Tibial nerve (tissue), 4 donors: ENCODE measurements at regions not wholly inside any gene's neighbourhood (a gene's known extent, or its start where the extent isn't known, plus 50 kb on each side); places are given as distances from the start of the nearest gene placed in this dataset.
A peak's percentile ranks its signal among the peaks of the same experiment; 100 is the strongest.

Experiments used
- DNase-seq, 2 donors: peaks; one replicate each; pipeline ENCODE4 v3.0.0-alpha.2; 2019; ENCODE audit warnings: low spot score in 2 of 2
- H3K27ac ChIP-seq, 4 donors: fragments of 200-600 bp; sonication (generic) in 3 of 4; one replicate each; pipeline ENCODE4 v1.5.1; 2017 to 2019; ENCODE audit warnings: mild to moderate bottlenecking in 1 of 4
- H3K27me3 ChIP-seq, 2 donors: fragments of 200-600 bp; sonication (generic) in 1 of 2; one replicate each; pipeline versions ENCODE4 v1.5.1 to v1.6.0; 2017 to 2019
- H3K36me3 ChIP-seq, 3 donors: fragments of 200-600 bp; sonication (generic); one replicate each; pipeline ENCODE4 v1.5.1; 2018 to 2019
- H3K4me1 ChIP-seq, 4 donors: fragments of 200-600 bp; sonication (generic) in 3 of 4; one replicate each; pipeline ENCODE4 v1.5.1; 2017 to 2019
- H3K4me3 ChIP-seq, 4 donors: fragments of 200-600 bp; sonication (generic) in 3 of 4; one replicate each; pipeline ENCODE4 v1.5.1; 2017 to 2019; ENCODE audit warnings: mild to moderate bottlenecking in 1 of 4, moderate library complexity in 1 of 4
- H3K9me3 ChIP-seq, 4 donors: fragments of 200-600 bp; sonication (generic) in 3 of 4; one replicate each; pipeline ENCODE4 v1.5.1; 2017 to 2019
- EP300 ChIP-seq, 2 donors: sonication (generic); formaldehyde crosslinking; IDR thresholded peaks; one replicate each; pipeline ENCODE4 v1.6.1; 2017; ENCODE audit warnings: antibody characterized with exemption in 2 of 2, mild to moderate bottlenecking in 1 of 2
- POLR2A ChIP-seq, 2 donors: fragments of 450-650 bp; IDR thresholded peaks; one replicate each; pipeline ENCODE4 v1.6.1; 2017; ENCODE audit warnings: antibody characterized with exemption in 2 of 2, mild to moderate bottlenecking in 2 of 2, moderate library complexity in 2 of 2
- WGBS, 2 donors: methylation state at CpG; one replicate each; pipeline ENCODE4 v1.1.5; 2018; 5-methylcytosine and 5-hydroxymethylcytosine counted together
- TF ChIP-seq, protein P1 (sequence below), 5 experiments: fragments of 200-600 bp in 3 of 5; fragments of 450-650 bp in 2 of 5; sonication (generic) in 3 of 5; IDR thresholded peaks; one replicate each; pipeline ENCODE4 v1.5.1; 2016 to 2019; ENCODE audit warnings: antibody characterized with exemption in 5 of 5, mild to moderate bottlenecking in 3 of 5, moderate library complexity in 2 of 5

- Histone ChIP-seq H3K4me3 (no peak overlapping the region), H3K36me3 (no peaks in the 10 kb centered on the region), H3K27me3 (no peaks in the 10 kb centered on the region), H3K9me3 (no peaks in the 10 kb centered on the region), H3K4me1 (peaks cover 0 to 26% (median 7%) of the 10 kb centered on the region in 4 donors), H3K27ac (no peak overlapping the region)
- no peak for TF ChIP-seq EP300 (IDR thresholded peaks at IDR 0.05)
- no peak for TF ChIP-seq POLR2A (IDR thresholded peaks at IDR 0.05)
- TF ChIP-seq, protein P1, sequence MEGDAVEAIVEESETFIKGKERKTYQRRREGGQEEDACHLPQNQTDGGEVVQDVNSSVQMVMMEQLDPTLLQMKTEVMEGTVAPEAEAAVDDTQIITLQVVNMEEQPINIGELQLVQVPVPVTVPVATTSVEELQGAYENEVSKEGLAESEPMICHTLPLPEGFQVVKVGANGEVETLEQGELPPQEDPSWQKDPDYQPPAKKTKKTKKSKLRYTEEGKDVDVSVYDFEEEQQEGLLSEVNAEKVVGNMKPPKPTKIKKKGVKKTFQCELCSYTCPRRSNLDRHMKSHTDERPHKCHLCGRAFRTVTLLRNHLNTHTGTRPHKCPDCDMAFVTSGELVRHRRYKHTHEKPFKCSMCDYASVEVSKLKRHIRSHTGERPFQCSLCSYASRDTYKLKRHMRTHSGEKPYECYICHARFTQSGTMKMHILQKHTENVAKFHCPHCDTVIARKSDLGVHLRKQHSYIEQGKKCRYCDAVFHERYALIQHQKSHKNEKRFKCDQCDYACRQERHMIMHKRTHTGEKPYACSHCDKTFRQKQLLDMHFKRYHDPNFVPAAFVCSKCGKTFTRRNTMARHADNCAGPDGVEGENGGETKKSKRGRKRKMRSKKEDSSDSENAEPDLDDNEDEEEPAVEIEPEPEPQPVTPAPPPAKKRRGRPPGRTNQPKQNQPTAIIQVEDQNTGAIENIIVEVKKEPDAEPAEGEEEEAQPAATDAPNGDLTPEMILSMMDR (IDR thresholded peaks at IDR 0.05): no peak
- 87 to 94% methylated on average over 7 of the region's 7 CpGs for WGBS, 2 donors
- DNase-seq: no peak
These were observed 79.8 kb upstream of the CD93 start for GRCh38 chr20:23165964-23166363.

DNA sequence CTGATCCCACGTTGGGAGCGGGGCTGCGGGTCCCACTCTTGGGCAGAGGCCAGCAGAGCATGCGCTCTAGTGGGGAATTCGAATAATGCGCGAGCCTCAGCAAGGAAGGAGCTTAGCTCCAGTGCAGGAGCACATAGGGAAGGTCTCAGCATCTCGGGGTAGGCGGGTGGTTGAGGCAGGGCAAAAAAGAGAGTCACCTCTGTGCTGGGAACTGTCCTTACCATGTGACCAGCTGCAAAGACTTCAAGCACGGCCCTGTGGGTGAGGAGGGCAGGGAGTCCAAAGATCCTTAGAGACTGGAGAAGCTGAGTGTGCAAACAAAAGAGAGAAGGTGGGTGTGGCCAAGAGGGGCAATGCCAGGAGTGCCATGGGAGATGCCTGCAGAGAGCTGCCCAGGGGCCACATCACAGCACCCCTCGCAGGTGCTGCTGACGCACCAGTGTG lies 79.2 kb upstream of the CD93 start:
- Histone ChIP-seq H3K27me3 (no peaks in the 10 kb centered on the region), H3K4me3 (no peak overlapping the region), H3K9me3 (no peaks in the 10 kb centered on the region), H3K36me3 (no peaks in the 10 kb centered on the region), H3K27ac (no peak overlapping the region), H3K4me1 (peaks cover 0 to 33% (median 7%) of the 10 kb centered on the region in 4 donors)
- 62 to 66% methylated on average over 12 of the region's 12 CpGs for WGBS, 2 donors
- TF ChIP-seq EP300 (IDR thresholded peaks at IDR 0.05) (no peak), POLR2A (IDR thresholded peaks at IDR 0.05) (no peak)
- TF ChIP-seq, protein P1 (IDR thresholded peaks at IDR 0.05): no peak
- DNase-seq: no peak

DNA sequence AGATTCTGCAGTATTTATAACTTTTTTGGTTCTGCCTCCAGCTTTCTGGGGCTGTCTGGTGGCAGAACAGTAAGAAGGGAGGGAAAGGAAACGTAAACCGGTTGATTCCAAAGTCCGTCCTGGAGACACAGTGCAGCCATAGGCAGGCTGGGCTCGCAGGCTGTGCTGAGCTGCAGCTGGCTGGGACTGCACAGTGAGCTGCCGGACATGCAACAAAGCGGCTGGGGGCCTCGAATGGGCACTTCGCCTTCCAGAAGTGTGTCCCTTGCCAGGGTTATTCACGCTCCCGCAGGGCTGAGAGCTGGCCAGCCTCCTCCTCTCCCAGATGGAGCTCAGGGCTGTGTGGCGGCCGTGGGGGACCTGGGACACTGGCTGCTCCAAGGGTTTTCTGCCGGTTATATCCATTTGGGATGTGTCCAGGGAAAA lies 78.1 kb upstream of the CD93 start:
- no peak for TF ChIP-seq POLR2A (IDR thresholded peaks at IDR 0.05)
- TF ChIP-seq, protein P1 (IDR thresholded peaks at IDR 0.05): no peak
- TF ChIP-seq EP300 (IDR thresholded peaks at IDR 0.05): no peak
- Histone ChIP-seq H3K4me3 (no peak overlapping the region), H3K36me3 (no peaks in the 10 kb centered on the region), H3K27me3 (no peaks in the 10 kb centered on the region), H3K9me3 (no peaks in the 10 kb centered on the region), H3K27ac (no peak overlapping the region), H3K4me1 (peaks cover 0 to 44% (median 8%) of the 10 kb centered on the region in 4 donors)
- WGBS, 2 donors: 58 to 63% methylated on average over 13 of the region's 13 CpGs
- peak in 1 of 2 donors; percentile 3 for DNase-seq

- H3K36me3 ChIP-seq: no peaks in the 10 kb centered on the region
- TF ChIP-seq, protein P1 (IDR thresholded peaks at IDR 0.05): no peak
- TF ChIP-seq POLR2A (IDR thresholded peaks at IDR 0.05) (no peak), EP300 (IDR thresholded peaks at IDR 0.05) (no peak)
- DNase-seq: peak in 1 of 2 donors; percentile 3
- 91 to 94% methylated on average over 6 of the region's 6 CpGs for WGBS, 2 donors
- peaks cover 0 to 50% (median 8%) of the 10 kb centered on the region in 4 donors for H3K4me1 ChIP-seq
- no peak overlapping the region for H3K27ac ChIP-seq
- H3K9me3 ChIP-seq: no peaks in the 10 kb centered on the region
- H3K4me3 ChIP-seq: no peak overlapping the region
- H3K27me3 ChIP-seq: no peaks in the 10 kb centered on the region
These were observed 77.4 kb upstream of the CD93 start for GRCh38 chr20:23163562-23163961.

- DNase-seq: no peak
- Histone ChIP-seq H3K9me3 (no peaks in the 10 kb centered on the region), H3K4me3 (no peak overlapping the region), H3K27me3 (no peaks in the 10 kb centered on the region), H3K4me1 (peaks cover 0 to 51% (median 11%) of the 10 kb centered on the region in 4 donors), H3K27ac (no peak overlapping the region), H3K36me3 (no peaks in the 10 kb centered on the region)
- WGBS, 2 donors: 67 to 93% methylated on average over 2 to 3 of the region's 5 CpGs
- TF ChIP-seq EP300 (IDR thresholded peaks at IDR 0.05) (no peak), POLR2A (IDR thresholded peaks at IDR 0.05) (no peak)
- TF ChIP-seq, protein P1 (IDR thresholded peaks at IDR 0.05): no peak
These were observed 76.8 kb upstream of the CD93 start for GRCh38 chr20:23162887-23163286.
